HepG2 (cell line): ENCODE measurements at regions not wholly inside any gene's neighbourhood (a gene's known extent, or its start where the extent isn't known, plus 50 kb on each side); places are given as distances from the start of the nearest gene placed in this dataset.

Experiments used
- ATAC-seq: fragments of 200-7000 bp; cut with Tn5 transposase; 3 replicates; pipeline ENCODE4 v1.9.1; 2020; ENCODE audit warnings: mild to moderate bottlenecking, moderate library complexity
- BruUV-seq: library from RNA; stranded (reverse); fragments of 400-500 nt; replicated peaks from 2 replicates; lab custom pipeline; 2021; lab: Mats Ljungman, UMichigan
- CTCF ChIA-PET: fragments of 300-600 bp; formaldehyde crosslinking; extraction: SDS; loops from one replicate; lab custom pipeline; 2021; ENCODE audit warnings: low total read pairs, inconsistent platforms, low intra/inter-chr PET ratio; lab: Yijun Ruan, JAX
- POLR2A ChIA-PET: fragments of 350-600 bp; sonication (Branson Sonifier 250); formaldehyde crosslinking; loops from one replicate; lab custom pipeline; 2020; ENCODE audit warnings: antibody characterized with exemption, inconsistent platforms; lab: Yijun Ruan, JAX
- DNase-seq: peaks from one replicate; pipeline ENCODE4 v3.0.0-alpha.2; 2015; ENCODE audit warnings: low spot score
- FAIRE-seq: peaks from 3 replicates; lab custom pipeline; 2011; peaks lifted over from hg19 to GRCh38; lab: Jason Lieb, UNC
- H2AFZ ChIP-seq: one replicate; pipeline ENCODE4 v1.6.1; 2011; ENCODE audit warnings: low read length, inconsistent platforms
- H3K27ac ChIP-seq: fragments of 300-600 bp; 3 replicates; pipeline ENCODE4 v1.8.0; 2011; ENCODE audit warnings: mixed run types, mild to moderate bottlenecking, mixed read lengths, low read length, inconsistent platforms; ENCODE audit not compliant: insufficient read depth; ENCODE audit errors: extremely low read length
- H3K27me3 ChIP-seq, 2 experiments: fragments of 200-600 bp in 1 of 2; 2 replicates in 1 of 2; 3 replicates in 1 of 2; pipeline versions ENCODE4 v1.6.0 to v1.8.0; 2011; ENCODE audit warnings: low read length in 2 of 2, mild to moderate bottlenecking in 2 of 2, moderate library complexity in 2 of 2, inconsistent platforms in 1 of 2; ENCODE audit not compliant: insufficient read depth in 2 of 2, control insufficient read depth in 1 of 2
- H3K36me3 ChIP-seq, 2 experiments: fragments of 200-600 bp in 1 of 2; replicated peaks in 1 of 2; 2 replicates in 1 of 2; 3 replicates in 1 of 2; pipeline versions ENCODE4 v1.5.1 to v1.8.0; 2011; ENCODE audit warnings: low read length in 2 of 2, inconsistent platforms in 1 of 2; ENCODE audit not compliant: insufficient read depth in 2 of 2, control insufficient read depth in 1 of 2
- H3K4me1 ChIP-seq: 2 replicates; pipeline ENCODE4 v1.5.1; 2012; ENCODE audit warnings: low read length, inconsistent platforms; ENCODE audit not compliant: insufficient read depth
- H3K4me2 ChIP-seq: 2 replicates; pipeline ENCODE4 v1.6.0; 2011; ENCODE audit warnings: low read depth, low read length, inconsistent platforms
- H3K4me3 ChIP-seq, 3 experiments: fragments of 200-600 bp in 1 of 3; sonication (generic), shearing (Covaris generic) in 1 of 3; replicated peaks in 1 of 3; 2 replicates each; pipeline ENCODE4 v1.5.1; 2011 to 2016; ENCODE audit warnings: low read length in 3 of 3, inconsistent platforms in 2 of 3, low read depth in 2 of 3, mild to moderate bottlenecking in 2 of 3, control low read depth in 1 of 3, mixed read lengths in 1 of 3; ENCODE audit not compliant: insufficient read depth in 1 of 3
- H3K79me2 ChIP-seq: one replicate; pipeline ENCODE4 v1.6.1; 2011; ENCODE audit warnings: low read length, inconsistent platforms; ENCODE audit not compliant: insufficient read depth
- H3K9ac ChIP-seq: 2 replicates; pipeline ENCODE4 v1.6.0; 2011; ENCODE audit warnings: mild to moderate bottlenecking, low read depth, low read length, inconsistent platforms; ENCODE audit not compliant: insufficient read depth
- H3K9me3 ChIP-seq: 2 replicates; pipeline ENCODE4 v1.5.1; 2012; ENCODE audit warnings: mild to moderate bottlenecking, low read length
- H4K20me1 ChIP-seq: 2 replicates; pipeline ENCODE4 v1.6.0; 2011; ENCODE audit warnings: inconsistent platforms, mild to moderate bottlenecking, low read length, moderate library complexity; ENCODE audit not compliant: insufficient read depth
- EP300 ChIP-seq, 3 experiments: sonication (generic) in 1 of 3; formaldehyde crosslinking in 1 of 3; IDR thresholded peaks; 2 replicates each; pipeline versions ENCODE4 v1.5.1 to v1.6.1; 2011 to 2020; ENCODE audit warnings: low read depth in 2 of 3, low read length in 2 of 3, borderline replicate concordance in 1 of 3, improper control_type of control experiment in 1 of 3, mild to moderate bottlenecking in 1 of 3, missing genetic modification reagents in 1 of 3, moderate library complexity in 1 of 3
- LCORL ChIP-seq, 2 experiments: fragments of 450-650 bp in 1 of 2; sonication (generic) in 1 of 2; formaldehyde crosslinking in 1 of 2; IDR thresholded peaks; 2 replicates each; pipeline versions ENCODE4 v1.5.0 to v1.6.1; 2017 to 2020; ENCODE audit warnings: antibody characterized with exemption in 1 of 2, missing genetic modification reagents in 1 of 2
- NR2F2 ChIP-seq: IDR thresholded peaks from 2 replicates; pipeline ENCODE4 v1.6.1; 2012; ENCODE audit warnings: low read depth, inconsistent platforms, borderline replicate concordance
- RAD51 ChIP-seq: fragments of 450-650 bp; IDR thresholded peaks from 2 replicates; pipeline ENCODE4 v1.6.1; 2016; ENCODE audit warnings: borderline replicate concordance
- SUZ12 ChIP-seq: fragments of 150-350 bp; IDR thresholded peaks from 2 replicates; pipeline ENCODE4 v1.6.1; 2014; ENCODE audit warnings: low read depth, low read length
- ZNF207 ChIP-seq: fragments of 450-650 bp; IDR thresholded peaks from 2 replicates; pipeline ENCODE4 v1.6.1; 2016; ENCODE audit warnings: antibody characterized with exemption, borderline replicate concordance
- ZNF510 ChIP-seq: sonication (generic); formaldehyde crosslinking; IDR thresholded peaks from 2 replicates; pipeline ENCODE4 v1.4.0; 2020; ENCODE audit warnings: low read depth, mild to moderate bottlenecking, missing genetic modification reagents
- ZNF589 ChIP-seq: sonication (generic); formaldehyde crosslinking; conservative IDR thresholded peaks from 2 replicates; pipeline ENCODE4 v1.8.0; 2022; ENCODE audit warnings: mild to moderate bottlenecking, moderate library complexity, missing genetic modification reagents
- ZNF646 ChIP-seq: sonication (generic); formaldehyde crosslinking; IDR thresholded peaks from 2 replicates; pipeline ENCODE4 v1.9.0; 2021; ENCODE audit warnings: mild to moderate bottlenecking, missing genetic modification reagents
- ZZZ3 ChIP-seq: sonication (generic); formaldehyde crosslinking; IDR thresholded peaks from 2 replicates; pipeline ENCODE4 v1.4.0; 2020; ENCODE audit warnings: missing genetic modification reagents, mild to moderate bottlenecking, borderline replicate concordance
- WGBS: methylation state at CpG from one replicate; pipeline ENCODE4 v1.1.6; 2017; ENCODE audit warnings: low lambda C conversion rate; 5-methylcytosine and 5-hydroxymethylcytosine counted together
- in situ Hi-C: cut with HindIII; loops from 2 replicates; pipeline ENCODE4 v1.10.0; 2017; ENCODE audit warnings: low pct_unique_long_range_greater_than_20kb; ENCODE audit not compliant: extremely low pct_ligation_motif_present
- intact Hi-C: fragments of 100-400 bp; cut with micrococcal nuclease; formaldehyde crosslinking; loops from one replicate; pipeline ENCODE4 v1.10.0; 2022; ENCODE audit not compliant: unreplicated experiment
- TF ChIP-seq, protein P1 (sequence below): sonication (generic); formaldehyde crosslinking; IDR thresholded peaks from 2 replicates; pipeline ENCODE4 v1.4.0; 2020; ENCODE audit warnings: low read depth, mild to moderate bottlenecking, missing genetic modification reagents
- TF ChIP-seq, protein P2 (sequence below): sonication (generic); formaldehyde crosslinking; IDR thresholded peaks from 2 replicates; pipeline ENCODE4; 2020; ENCODE audit warnings: missing genetic modification reagents, mild to moderate bottlenecking, borderline replicate concordance

DNA sequence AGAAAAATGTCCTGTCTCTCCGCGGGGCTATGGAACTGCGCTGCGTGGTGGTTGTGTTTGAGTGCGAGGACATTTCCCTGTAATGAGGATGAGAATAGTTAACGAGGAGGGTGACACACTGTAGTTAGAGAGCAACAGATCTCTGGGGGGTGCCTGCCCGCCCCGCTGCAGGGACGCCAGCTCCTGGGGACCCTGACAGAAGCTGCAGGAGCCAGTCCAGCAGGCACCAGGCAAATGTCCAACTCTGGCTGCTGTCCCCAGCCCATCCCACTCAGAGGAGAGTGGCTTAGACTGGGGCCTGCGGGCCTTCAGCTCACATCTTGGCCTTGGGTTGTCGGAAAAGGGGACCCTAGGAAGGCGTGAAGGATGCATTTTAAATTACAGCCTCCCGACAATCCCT lies 92.9 kb upstream of the FOXP4 start (continued):
- TF ChIP-seq, protein P1, sequence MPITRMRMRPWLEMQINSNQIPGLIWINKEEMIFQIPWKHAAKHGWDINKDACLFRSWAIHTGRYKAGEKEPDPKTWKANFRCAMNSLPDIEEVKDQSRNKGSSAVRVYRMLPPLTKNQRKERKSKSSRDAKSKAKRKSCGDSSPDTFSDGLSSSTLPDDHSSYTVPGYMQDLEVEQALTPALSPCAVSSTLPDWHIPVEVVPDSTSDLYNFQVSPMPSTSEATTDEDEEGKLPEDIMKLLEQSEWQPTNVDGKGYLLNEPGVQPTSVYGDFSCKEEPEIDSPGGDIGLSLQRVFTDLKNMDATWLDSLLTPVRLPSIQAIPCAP (CRISPR knock-in tag): no peak
- no peak for TF ChIP-seq EP300 (IDR thresholded peaks at IDR 0.05; ENCODE audit: low read depth in 2 of 2, low read length in 2 of 2)
- no peak for TF ChIP-seq EP300 (CRISPR knock-in tag; IDR thresholded peaks at IDR 0.05; ENCODE audit: borderline replicate concordance)
- TF ChIP-seq NR2F2: no peak
- TF ChIP-seq, protein P2, sequence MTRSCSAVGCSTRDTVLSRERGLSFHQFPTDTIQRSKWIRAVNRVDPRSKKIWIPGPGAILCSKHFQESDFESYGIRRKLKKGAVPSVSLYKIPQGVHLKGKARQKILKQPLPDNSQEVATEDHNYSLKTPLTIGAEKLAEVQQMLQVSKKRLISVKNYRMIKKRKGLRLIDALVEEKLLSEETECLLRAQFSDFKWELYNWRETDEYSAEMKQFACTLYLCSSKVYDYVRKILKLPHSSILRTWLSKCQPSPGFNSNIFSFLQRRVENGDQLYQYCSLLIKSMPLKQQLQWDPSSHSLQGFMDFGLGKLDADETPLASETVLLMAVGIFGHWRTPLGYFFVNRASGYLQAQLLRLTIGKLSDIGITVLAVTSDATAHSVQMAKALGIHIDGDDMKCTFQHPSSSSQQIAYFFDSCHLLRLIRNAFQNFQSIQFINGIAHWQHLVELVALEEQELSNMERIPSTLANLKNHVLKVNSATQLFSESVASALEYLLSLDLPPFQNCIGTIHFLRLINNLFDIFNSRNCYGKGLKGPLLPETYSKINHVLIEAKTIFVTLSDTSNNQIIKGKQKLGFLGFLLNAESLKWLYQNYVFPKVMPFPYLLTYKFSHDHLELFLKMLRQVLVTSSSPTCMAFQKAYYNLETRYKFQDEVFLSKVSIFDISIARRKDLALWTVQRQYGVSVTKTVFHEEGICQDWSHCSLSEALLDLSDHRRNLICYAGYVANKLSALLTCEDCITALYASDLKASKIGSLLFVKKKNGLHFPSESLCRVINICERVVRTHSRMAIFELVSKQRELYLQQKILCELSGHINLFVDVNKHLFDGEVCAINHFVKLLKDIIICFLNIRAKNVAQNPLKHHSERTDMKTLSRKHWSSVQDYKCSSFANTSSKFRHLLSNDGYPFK (CRISPR knock-in tag): no peak
- TF ChIP-seq SUZ12: no peak
- no peak for TF ChIP-seq ZZZ3 (CRISPR knock-in tag)
- no peak for TF ChIP-seq ZNF510 (CRISPR knock-in tag)

DNA sequence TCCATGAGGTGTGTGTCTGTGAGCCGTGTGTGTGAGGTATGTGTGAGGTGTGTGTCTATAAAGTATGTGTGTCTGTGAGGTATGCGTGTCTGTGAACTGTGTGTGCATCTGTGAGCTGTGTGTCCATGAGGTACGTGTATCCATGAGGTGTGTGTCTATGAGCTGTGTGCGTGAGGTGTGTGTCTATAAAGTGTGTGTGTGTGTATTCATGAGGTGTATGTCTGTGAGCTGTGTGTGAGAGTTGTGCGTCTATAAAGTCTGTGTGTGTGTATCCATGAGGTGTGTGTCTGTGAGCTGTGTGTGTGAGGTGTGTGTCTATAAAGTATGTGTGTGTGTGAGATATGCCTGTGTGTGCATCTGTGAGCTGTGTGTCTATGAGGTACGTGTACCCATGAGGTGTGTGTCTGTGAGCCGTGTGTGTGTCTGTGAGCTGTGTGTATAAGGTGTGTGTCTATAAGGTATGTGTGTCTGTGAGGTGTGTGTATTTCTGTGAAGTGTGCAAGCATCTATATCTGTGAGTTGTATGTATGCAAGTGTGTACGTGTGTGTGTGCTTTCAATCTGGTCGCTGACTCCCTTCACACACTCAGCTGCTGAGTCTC lies 91.9 kb upstream of the FOXP4 start:
- Histone ChIP-seq H3K9me3 (no peaks in the 10 kb centered on the region), H3K27me3 (peaks cover 10 to 42% of the 10 kb centered on the region in 2 experiments; a peak in 4 of 5 replicates), H3K4me2 (no peak overlapping the region), H2AFZ (no peak overlapping the region), H3K36me3 (no peaks in the 10 kb centered on the region), H3K79me2 (no peaks in the 10 kb centered on the region), H3K4me1 (peaks cover 93% of the 10 kb centered on the region), H3K27ac (no peak overlapping the region), H4K20me1 (no peaks in the 10 kb centered on the region), H3K4me3 (no peak overlapping the region), H3K9ac (no peak overlapping the region)
- in situ Hi-C loops: loop anchor here (5.0 kb wide), 1 partner anchor 82 kb away; no protein-coding TSS in a partner anchor
- ATAC-seq (no peak), DNase-seq (no peak), FAIRE-seq (peak; percentile 47)
- intact Hi-C loops: no loop called here
- no TSS peak for BruUV-seq
- ChIA-PET POLR2A (no interaction called here), CTCF (no interaction called here)
- 70% methylated on average over 8 of the region's 9 CpGs for WGBS
- TF ChIP-seq ZNF589 (CRISPR knock-in tag) (no peak), LCORL (IDR thresholded peaks at IDR 0.05) (peak; percentile 4; the same call in 1 of the 2 replicates), LCORL (CRISPR knock-in tag; IDR thresholded peaks at IDR 0.05) (no peak), ZNF207 (0 out of 2 replicates have a peak, but pooled peaks have one; percentile 10), ZNF646 (peak; percentile 90), RAD51 (peak; percentile 3)
